ENCODE measurements at regions not wholly inside any gene's neighbourhood (a gene's known extent, or its start where the extent isn't known, plus 50 kb on each side); places are given as distances from the start of the nearest gene placed in this dataset.
A peak's percentile ranks its signal among the peaks of the same experiment; 100 is the strongest.

GRCh38 chr5:57785946-57786345, 303.3 kb upstream of the ACTBL2 start:
- DNase-seq (ENCODE audit: low read depth, low spot score): no peak
- Histone ChIP-seq H3K9ac (ENCODE audit: insufficient read length) (no peak overlapping the region), H3K4me3 (no peak overlapping the region), H3K27ac (no peak overlapping the region), H3K9me3 (ENCODE audit: low read depth, low read length) (no peaks in the 10 kb centered on the region), H3K36me3 (ENCODE audit: insufficient read depth, low read length) (no peaks in the 10 kb centered on the region)
- TF ChIP-seq POLR2AphosphoS5 (IDR thresholded peaks at IDR 0.05; ENCODE audit: borderline replicate concordance, low read depth, low read length): no peak
- TF ChIP-seq EZH2 (IDR thresholded peaks at IDR 0.05): no peak
- no peak for TF ChIP-seq FOXP2 (optimal IDR thresholded peaks at IDR 0.05; ENCODE audit: control extremely low read depth, extremely low read length, insufficient read depth)

GRCh38 chr5:57784121-57784520, 301.5 kb upstream of the ACTBL2 start:
- TF ChIP-seq POLR2AphosphoS5 (IDR thresholded peaks at IDR 0.05; ENCODE audit: borderline replicate concordance, low read depth, low read length): no peak
- TF ChIP-seq EZH2 (IDR thresholded peaks at IDR 0.05): no peak
- no peak for TF ChIP-seq FOXP2 (optimal IDR thresholded peaks at IDR 0.05; ENCODE audit: control extremely low read depth, extremely low read length, insufficient read depth)
- H3K9me3 ChIP-seq (ENCODE audit: low read depth, low read length): no peaks in the 10 kb centered on the region
- no peak overlapping the region for H3K9ac ChIP-seq (ENCODE audit: insufficient read length)
- H3K36me3 ChIP-seq (ENCODE audit: insufficient read depth, low read length): no peaks in the 10 kb centered on the region
- H3K4me3 ChIP-seq: no peak overlapping the region
- DNase-seq (ENCODE audit: low read depth, low spot score): no peak
- H3K27ac ChIP-seq: no peak overlapping the region

DNA sequence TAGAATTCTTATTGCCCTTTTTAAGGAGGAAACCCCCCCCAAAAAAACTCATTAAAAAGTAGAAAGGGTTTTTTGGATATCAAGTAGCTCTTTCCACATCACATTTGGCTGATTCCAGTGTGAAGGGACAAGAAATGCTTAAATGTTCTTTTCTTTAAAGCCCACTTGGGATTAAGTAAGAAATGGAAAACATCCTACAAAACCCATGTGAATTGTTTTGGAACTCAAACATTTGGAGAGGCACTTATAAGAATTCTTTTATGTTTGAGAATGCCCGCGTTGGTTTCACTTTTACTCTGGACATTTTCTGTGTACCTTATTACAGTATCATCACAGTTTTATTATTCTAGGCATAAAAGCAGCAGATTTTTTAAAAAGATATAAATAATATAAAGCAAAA, 301.1 kb upstream of the ACTBL2 start:
- Histone ChIP-seq H3K27ac (no peak overlapping the region), H3K9ac (ENCODE audit: insufficient read length) (no peak overlapping the region), H3K9me3 (ENCODE audit: low read depth, low read length) (no peaks in the 10 kb centered on the region), H3K4me3 (no peak overlapping the region), H3K36me3 (ENCODE audit: insufficient read depth, low read length) (no peaks in the 10 kb centered on the region)
- TF ChIP-seq POLR2AphosphoS5 (IDR thresholded peaks at IDR 0.05; ENCODE audit: borderline replicate concordance, low read depth, low read length) (no peak), FOXP2 (optimal IDR thresholded peaks at IDR 0.05; ENCODE audit: control extremely low read depth, extremely low read length, insufficient read depth) (no peak), EZH2 (IDR thresholded peaks at IDR 0.05) (no peak)
- no peak for DNase-seq (ENCODE audit: low read depth, low spot score)

DNA sequence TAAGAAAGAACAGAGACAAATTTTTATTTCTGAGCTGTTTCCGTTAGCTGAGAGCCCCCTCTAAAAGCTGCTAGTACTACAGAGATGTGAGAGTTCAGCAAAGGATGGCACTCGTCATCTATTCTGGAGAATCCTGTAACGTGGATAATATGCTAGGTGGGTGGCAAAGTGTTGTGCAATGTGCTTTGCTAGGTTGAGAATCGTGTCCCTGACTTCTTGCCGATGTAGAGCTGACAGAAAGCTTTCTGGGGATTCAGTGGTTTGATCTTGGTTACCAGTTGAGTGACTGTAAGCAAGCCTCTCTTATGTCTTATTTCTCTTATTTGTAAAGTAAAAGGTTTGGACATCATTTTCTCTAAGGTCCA, 298.3 kb upstream of the ACTBL2 start:
- DNase-seq (ENCODE audit: low read depth, low spot score): no peak
- Histone ChIP-seq H3K9ac (ENCODE audit: insufficient read length) (no peak overlapping the region), H3K27ac (no peak overlapping the region), H3K9me3 (ENCODE audit: low read depth, low read length) (no peaks in the 10 kb centered on the region), H3K4me3 (no peak overlapping the region), H3K36me3 (ENCODE audit: insufficient read depth, low read length) (no peaks in the 10 kb centered on the region)
- TF ChIP-seq POLR2AphosphoS5 (IDR thresholded peaks at IDR 0.05; ENCODE audit: borderline replicate concordance, low read depth, low read length) (no peak), EZH2 (IDR thresholded peaks at IDR 0.05) (no peak), FOXP2 (optimal IDR thresholded peaks at IDR 0.05; ENCODE audit: control extremely low read depth, extremely low read length, insufficient read depth) (no peak)

DNA sequence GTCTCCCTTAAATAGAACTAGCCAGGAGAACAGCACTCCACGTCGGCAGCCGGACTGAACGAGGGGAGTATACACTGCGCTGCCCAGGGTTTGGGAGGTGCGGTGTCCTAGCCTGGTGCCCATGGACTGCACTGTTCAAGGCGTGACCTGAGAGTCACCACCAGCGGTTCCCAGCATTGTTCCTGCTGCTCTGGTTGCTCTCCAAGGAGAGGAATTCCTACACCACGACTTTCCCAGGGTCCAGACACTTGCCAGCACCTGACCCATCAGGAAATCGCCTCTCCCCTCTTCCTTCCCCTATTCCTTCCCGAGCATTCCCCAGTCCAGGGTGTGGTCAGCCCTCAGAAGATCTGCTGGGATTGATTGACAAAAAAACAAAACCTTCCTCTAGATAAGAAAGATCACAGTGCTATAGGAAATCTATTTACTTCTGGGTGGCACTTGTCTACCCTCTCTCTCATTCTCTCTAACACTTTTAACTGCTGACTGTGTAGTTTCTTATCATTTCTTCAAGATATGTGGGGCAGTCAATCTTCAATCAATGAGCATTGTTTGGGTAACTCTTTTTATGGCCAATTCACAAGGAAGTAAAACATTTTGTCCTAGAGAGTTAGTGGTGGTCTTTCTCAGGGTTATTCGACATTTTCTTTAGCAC, 297.8 kb upstream of the ACTBL2 start:
- no peak overlapping the region for H3K27ac ChIP-seq
- no peaks in the 10 kb centered on the region for H3K36me3 ChIP-seq (ENCODE audit: insufficient read depth, low read length)
- DNase-seq (ENCODE audit: low read depth, low spot score): no peak
- TF ChIP-seq FOXP2 (optimal IDR thresholded peaks at IDR 0.05; ENCODE audit: control extremely low read depth, extremely low read length, insufficient read depth): no peak
- no peak for TF ChIP-seq POLR2AphosphoS5 (IDR thresholded peaks at IDR 0.05; ENCODE audit: borderline replicate concordance, low read depth, low read length)
- TF ChIP-seq EZH2 (IDR thresholded peaks at IDR 0.05): no peak
- H3K9me3 ChIP-seq (ENCODE audit: low read depth, low read length): no peaks in the 10 kb centered on the region
- no peak overlapping the region for H3K4me3 ChIP-seq
- no peak overlapping the region for H3K9ac ChIP-seq (ENCODE audit: insufficient read length)

GRCh38 chr5:57779383-57780223, 297.0 kb upstream of the ACTBL2 start:
- Histone ChIP-seq H3K9me3 (ENCODE audit: low read depth, low read length) (no peaks in the 10 kb centered on the region), H3K36me3 (ENCODE audit: insufficient read depth, low read length) (no peaks in the 10 kb centered on the region), H3K9ac (ENCODE audit: insufficient read length) (no peak overlapping the region), H3K4me3 (no peak overlapping the region), H3K27ac (no peak overlapping the region)
- no peak for TF ChIP-seq EZH2 (IDR thresholded peaks at IDR 0.05)
- no peak for TF ChIP-seq FOXP2 (optimal IDR thresholded peaks at IDR 0.05; ENCODE audit: control extremely low read depth, extremely low read length, insufficient read depth)
- TF ChIP-seq POLR2AphosphoS5 (IDR thresholded peaks at IDR 0.05; ENCODE audit: borderline replicate concordance, low read depth, low read length): no peak
- DNase-seq (ENCODE audit: low read depth, low spot score): peak; percentile 52

DNA sequence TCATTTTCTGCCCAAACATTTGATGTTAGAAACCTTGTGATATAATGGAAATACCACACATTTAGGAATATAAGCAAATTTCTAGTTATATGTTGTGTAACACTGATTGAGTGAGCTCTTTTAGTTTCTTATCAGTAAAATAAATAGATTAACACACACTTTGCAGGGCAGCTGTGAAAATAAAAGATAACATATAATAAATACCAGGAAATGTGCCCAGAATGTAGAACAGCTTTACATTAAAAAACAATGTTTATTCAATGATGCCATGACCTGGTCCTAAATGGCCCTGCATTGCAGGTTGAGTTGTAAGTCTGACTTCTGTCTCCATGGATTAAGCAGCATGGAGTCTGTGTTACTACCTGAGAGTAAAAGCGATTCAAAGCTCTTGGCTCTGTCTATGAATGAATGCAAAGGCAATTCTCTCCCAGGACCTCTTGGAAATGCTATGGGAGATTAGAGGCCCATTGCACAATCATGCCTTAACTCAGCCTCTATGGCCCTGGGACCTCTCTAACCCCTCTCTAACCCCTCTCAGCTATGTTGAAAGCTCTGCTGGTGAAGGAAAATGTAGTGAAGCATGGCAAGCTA, 296.0 kb upstream of the ACTBL2 start:
- Histone ChIP-seq H3K9ac (ENCODE audit: insufficient read length) (no peak overlapping the region), H3K27ac (no peak overlapping the region), H3K36me3 (ENCODE audit: insufficient read depth, low read length) (no peaks in the 10 kb centered on the region), H3K4me3 (no peak overlapping the region), H3K9me3 (ENCODE audit: low read depth, low read length) (no peaks in the 10 kb centered on the region)
- no peak for DNase-seq (ENCODE audit: low read depth, low spot score)
- TF ChIP-seq FOXP2 (optimal IDR thresholded peaks at IDR 0.05; ENCODE audit: control extremely low read depth, extremely low read length, insufficient read depth) (no peak), POLR2AphosphoS5 (IDR thresholded peaks at IDR 0.05; ENCODE audit: borderline replicate concordance, low read depth, low read length) (no peak), EZH2 (IDR thresholded peaks at IDR 0.05) (no peak)

GRCh38 chr5:57777174-57777581, 294.6 kb upstream of the ACTBL2 start:
- Histone ChIP-seq H3K9me3 (ENCODE audit: low read depth, low read length) (no peaks in the 10 kb centered on the region), H3K4me3 (no peak overlapping the region), H3K27ac (no peak overlapping the region), H3K36me3 (ENCODE audit: insufficient read depth, low read length) (no peaks in the 10 kb centered on the region), H3K9ac (ENCODE audit: insufficient read length) (no peak overlapping the region)
- no peak for TF ChIP-seq EZH2 (IDR thresholded peaks at IDR 0.05)
- no peak for TF ChIP-seq FOXP2 (optimal IDR thresholded peaks at IDR 0.05; ENCODE audit: control extremely low read depth, extremely low read length, insufficient read depth)
- no peak for TF ChIP-seq POLR2AphosphoS5 (IDR thresholded peaks at IDR 0.05; ENCODE audit: borderline replicate concordance, low read depth, low read length)
- no peak for DNase-seq (ENCODE audit: low read depth, low spot score)

Measured in SK-N-MC (cell line).